GM18505 (cell line): ENCODE measurements at regions not wholly inside any gene's neighbourhood (a gene's known extent, or its start where the extent isn't known, plus 50 kb on each side); places are given as distances from the start of the nearest gene placed in this dataset.

Experiments
- ATAC-seq: cut with Tn5 transposase; IDR thresholded peaks from one replicate; pipeline ENCODE4 v1.9.1; 2021; ENCODE audit not compliant: unreplicated experiment
- POLR2A ChIP-seq: IDR thresholded peaks from 4 replicates; pipeline ENCODE4 v1.6.1; 2011; ENCODE audit warnings: borderline replicate concordance; ENCODE audit not compliant: insufficient read depth, insufficient read length; ENCODE audit errors: extremely low read depth

DNA sequence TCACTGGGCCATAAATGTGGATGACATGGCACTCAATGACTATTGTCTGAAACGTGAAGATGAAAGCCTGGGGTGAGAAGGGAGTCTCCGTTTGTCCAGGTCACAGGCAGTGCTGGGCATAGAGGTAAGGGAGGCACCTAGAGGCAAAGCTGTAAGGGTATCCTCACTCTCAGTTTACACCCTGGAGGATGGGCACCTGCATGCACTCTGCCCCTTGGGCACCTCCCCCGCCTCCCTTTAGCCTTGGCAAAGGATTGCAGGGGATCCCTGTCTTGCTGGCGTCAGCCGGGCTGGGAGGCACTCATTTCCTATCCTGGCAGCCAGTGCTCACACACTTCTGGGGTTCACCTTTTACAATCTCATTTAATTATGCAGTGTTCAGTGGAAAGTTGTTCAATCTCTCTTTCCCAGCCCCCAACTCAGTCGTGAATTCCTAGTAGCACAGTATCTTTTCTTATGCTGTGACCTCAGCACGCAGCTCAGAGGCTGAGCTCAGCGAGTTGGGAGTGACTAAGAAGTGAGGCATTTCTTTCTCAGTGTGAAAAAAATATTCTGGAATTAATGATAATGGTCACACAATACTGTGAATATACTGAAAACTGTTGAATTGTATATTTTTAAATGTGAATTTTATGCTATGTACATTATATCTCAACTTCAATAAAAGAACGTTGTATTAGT, 866.6 kb downstream of the BRD1 start:
- ATAC-seq, result no peak
- TF ChIP-seq POLR2A, result no peak

DNA sequence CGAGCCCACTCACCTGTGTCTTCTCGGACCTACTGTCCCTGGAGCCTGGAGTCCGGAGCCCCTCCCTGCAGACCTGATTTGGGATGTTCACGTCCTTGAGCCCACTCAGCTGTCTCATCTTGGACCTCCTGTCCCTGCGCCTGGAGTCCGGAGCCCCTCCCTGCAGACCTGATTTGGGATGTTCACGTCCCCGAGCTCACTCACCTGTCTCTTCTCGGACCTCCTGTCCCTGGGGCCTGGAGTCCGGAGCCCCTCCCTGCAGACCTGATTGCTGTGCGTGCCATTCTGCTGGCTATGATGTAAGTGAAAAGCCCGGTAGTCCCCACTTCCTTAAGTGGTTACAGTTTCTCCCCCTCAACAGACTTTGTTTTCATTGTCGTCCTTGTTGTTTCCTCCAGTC, 867.1 kb downstream of the BRD1 start:
- TF ChIP-seq POLR2A, result no peak
- ATAC-seq, result no peak

DNA sequence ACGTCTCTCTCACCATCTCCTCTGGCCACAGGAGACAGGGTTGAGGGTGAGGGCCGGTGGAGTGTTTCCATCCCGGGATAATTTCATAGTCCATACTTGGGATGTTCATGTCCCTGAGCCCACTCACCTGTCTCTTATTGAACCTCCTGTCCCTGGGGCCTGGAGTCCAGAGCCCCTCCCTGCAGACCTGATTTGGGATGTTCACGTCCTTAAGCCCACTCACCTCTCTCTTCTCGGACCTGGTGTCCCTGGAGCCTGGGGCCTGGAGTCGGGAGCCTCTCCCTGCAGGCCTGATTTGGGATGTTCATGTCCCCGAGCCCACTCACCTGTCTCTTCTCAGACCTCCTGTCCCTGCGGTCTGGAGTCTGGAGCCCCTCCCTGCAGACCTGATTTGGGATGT, 868.2 kb downstream of the BRD1 start:
- no peak for ATAC-seq
- TF ChIP-seq POLR2A, result no peak

DNA sequence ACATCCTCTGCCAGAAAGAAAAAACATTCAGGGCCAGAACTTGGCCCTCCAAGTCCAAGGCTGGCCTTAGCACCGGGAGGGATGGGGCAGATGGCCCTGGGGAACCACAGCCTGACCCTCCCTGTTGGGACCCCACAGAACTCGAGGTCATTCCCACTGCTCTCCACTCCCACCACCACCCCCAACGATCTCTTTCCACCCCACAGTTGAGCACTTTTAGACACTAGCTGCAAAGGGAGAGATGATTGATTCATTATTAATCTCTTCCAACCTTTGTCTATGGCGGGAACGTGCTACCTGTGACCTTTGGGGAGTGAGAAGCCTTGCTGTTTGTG, 869.7 kb downstream of the BRD1 start:
- no peak for TF ChIP-seq POLR2A
- no peak for ATAC-seq

DNA sequence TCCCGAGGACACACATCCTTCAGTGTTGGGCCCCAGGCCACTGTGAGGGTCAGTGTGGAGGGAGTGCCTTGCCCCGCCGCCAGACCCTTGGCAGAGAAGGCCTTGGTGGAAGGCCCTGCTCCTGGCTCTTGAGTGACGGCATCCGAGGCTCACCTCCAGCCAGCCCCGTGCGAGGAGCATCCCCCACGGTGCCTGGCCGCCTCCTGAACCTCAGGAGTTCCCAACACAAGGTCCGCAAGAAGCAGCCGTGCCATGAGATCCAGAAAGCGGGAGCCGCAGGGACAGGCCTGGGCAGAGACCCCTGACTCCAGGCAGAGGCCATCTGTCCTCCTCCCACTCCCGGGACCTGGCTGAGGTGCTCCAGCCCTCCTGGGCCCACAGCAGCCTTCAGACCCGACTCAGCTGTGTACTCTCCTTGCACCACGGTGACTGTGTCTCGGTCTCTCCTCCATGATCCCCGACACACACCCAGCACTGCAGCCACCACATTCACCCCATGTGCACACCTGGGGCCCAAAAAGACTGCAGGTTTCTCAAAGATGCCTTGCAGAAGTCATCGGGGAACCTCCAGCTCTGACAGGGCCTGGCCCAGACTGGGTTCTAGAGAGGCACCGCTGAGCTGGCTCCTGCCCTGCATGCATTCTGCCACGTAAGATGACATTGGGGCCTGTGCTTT, 870.2 kb downstream of the BRD1 start:
- no peak for TF ChIP-seq POLR2A
- no peak for ATAC-seq

DNA sequence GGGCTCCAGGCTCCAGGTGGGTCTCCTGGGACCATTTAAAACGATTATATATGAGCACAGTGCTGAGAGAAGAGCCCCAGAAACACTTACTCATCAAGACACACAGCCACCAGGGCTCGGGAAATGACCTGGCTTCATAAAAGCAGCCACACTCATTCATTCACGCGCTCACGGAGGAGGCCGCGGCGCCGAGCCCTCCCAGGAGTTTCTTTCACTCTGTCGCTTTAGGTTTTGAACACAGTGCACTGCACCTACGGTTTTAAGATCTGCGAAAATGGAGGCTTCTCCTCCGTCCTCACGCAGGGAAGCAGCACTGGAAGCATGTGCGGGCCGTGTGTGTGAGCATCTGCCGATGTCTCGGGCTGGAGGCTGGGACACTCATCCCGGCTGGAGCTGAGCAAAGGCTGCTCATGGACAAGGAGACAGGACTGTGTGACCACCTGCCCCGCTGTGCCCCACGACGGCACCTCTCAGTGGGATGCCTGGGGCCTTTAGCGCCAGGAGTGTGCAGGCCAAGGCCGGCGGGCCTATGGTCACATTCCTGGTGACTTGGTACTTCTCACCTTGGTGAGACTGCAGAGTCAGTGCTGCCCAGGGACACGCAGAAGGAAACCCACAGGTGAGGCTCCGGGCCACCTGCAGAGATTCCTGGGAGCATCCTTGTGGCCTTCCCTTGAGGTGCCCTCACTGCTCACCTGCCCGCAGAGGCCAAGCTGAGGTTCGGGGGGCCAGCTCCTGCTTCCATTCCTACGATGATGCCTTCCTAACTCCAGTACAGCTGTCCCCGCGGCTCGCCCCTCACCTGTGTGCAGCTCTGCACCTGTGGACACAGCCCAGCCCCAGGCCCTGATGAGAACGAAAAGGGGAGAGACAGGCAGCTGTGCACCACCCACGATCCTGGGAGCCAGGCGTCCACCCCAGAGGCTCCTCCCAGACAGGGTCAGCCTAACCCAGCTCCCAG, 872.0 kb downstream of the BRD1 start:
- no peak for TF ChIP-seq POLR2A
- ATAC-seq, result no peak

DNA sequence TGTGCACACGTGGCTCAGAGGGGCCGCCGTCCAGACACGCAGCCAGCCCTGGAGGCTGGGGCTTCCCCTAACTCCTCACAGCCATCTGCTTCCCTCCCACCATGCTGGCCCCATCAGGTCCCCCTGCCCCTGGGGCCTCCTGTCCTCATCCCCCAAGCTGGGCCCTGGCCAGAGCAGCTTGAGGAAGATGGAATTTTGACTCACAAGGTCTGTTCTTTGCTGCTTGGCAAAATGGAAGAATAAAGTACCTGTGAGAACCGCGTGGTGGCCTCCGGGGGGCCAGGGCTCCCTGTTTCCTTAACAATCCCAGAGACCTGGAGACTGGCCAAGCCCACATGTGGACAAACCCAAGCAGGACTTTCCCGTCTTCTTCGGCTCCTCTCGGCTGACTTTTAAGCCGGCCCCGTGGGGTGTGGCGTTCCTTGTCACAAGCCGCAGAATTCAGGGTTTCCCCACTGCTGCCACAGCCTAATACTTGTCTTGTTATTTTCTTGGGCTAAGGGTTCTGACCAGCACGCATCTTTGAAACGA, 872.8 kb downstream of the BRD1 start:
- no peak for TF ChIP-seq POLR2A
- ATAC-seq, result no peak

DNA sequence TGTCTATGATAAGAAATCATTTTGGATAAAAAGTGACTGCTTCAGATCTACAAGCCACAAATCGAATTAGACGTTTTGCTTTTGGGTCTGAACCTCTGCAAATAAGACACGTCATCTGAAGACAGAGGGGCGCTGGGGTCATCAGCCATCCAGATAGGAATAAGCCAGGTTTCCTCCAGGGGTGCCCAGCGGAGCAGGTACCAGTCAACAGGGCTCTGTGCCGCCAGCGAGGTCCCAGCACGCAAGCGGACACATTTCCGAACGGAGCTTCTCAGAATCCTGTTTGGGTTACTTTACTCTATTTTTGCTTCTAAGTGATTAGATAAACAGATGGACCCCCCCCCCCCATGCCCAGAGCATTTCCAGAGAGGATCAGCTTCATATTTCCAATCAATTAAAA, 873.8 kb downstream of the BRD1 start:
- no peak for TF ChIP-seq POLR2A

DNA sequence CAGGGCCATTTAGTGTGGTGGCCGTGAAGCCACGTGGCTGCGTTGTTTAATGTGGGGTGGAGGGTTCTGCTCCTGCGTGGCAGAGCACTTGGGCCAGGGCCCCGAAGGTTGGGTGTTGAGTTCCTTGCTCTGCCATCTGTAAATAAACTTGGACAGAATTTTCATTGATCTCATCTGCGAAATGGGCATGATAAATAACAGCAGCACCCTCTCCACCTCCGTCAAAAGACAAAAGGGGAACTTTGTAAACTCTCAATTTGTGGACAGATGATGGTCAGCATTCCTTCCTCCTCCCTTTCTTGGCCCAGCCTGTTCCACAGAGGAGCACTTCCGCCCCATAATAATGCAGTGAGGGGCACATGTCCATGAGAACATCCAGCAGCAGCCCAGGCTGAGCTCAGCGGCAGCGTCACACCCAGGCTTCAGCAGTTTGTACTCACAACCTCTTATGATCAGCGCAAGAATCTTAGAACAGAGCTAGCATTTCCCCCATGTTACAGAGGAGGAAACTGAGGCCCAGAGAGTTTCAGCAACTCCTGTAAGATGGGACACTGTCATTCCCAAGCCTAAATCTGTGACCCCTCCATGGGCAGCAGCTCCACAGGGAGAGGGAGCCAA, 874.5 kb downstream of the BRD1 start:
- no peak for ATAC-seq
- TF ChIP-seq POLR2A, result no peak

More for the DNA sequence above, 873.8 kb downstream of the BRD1 start:
- ATAC-seq, result no peak

DNA sequence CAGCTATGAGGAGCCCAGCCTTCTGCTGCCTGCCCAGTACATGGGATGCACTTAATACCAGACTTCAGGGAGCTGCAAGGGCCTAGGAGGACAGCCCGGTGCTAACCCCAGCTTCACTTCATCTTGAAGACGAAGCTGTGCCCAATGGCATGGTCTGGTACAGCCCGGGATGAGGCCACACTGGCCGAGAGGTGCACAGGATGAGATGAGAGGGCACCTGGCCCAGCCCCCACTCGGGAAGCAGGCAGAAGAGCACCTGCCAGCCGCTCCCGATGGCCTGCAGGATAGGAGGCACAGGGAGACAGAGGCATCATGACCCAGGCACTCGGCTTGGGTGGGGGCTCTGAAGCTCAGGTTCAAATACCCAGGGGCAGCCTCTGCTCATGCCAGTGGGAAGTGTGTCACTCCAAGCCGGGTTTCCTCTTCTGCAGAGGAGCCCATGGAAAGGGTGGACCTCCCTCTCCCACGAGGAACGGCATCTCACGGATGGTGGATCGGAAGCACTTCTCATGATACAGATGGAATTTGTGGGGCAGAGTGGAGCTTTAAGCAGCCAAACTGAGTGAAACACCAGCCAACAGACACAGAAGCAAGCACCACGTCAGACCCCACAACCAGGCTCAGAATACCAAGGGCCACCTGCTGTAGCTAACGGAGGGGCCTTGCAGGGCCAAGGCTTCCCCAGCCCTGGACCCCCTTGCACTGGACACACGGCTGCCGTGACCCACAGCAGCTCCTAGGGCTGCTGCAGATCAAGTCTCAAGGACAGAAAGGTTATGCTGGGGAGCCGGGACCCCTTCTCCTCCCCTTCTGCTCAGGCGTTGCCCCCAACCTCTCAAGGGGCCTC, 875.2 kb downstream of the BRD1 start:
- no peak for ATAC-seq
- no peak for TF ChIP-seq POLR2A

DNA sequence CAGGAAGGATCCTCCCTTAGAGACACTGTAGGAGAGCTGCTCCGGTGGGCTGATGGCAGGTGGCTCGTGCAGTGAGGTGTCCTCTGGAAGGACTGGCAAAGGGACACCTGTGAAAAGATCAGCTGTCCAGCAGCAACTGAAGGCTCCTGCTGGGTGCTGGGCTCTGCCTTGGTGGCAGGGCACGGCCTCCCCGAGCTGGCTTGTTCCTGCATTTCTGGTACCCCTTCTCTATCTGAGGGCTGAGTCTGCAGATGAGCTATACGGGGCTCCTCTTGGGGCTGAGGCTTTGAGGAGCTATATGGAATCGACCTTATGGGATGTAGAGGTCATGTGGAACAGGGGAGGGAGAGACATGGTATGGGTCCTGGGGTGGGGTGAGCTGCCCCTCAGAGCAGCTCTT, 875.8 kb downstream of the BRD1 start:
- TF ChIP-seq POLR2A, result no peak
- ATAC-seq, result no peak
